ENCODE measurements at regions not wholly inside any gene's neighbourhood (a gene's known extent, or its start where the extent isn't known, plus 50 kb on each side); places are given as distances from the start of the nearest gene placed in this dataset.
"Not testable (repeated sequence)": the region's sequence is repeated elsewhere in the genome, so short reads cannot be mapped to it uniquely, and the experiment has no call there.

GRCh38 chr2:111453308-111453707 is 332.6 kb downstream of the BCL2L11 start:
- not testable (repeated sequence) for DNase-seq

- not testable (repeated sequence) for DNase-seq
Observed at GRCh38 chr2:111453816-111454215, 333.1 kb downstream of the BCL2L11 start.

- peak; percentile 43 to 56 for DNase-seq
Observed at GRCh38 chr2:111454404-111454803, 333.7 kb downstream of the BCL2L11 start.

GRCh38 chr2:111455016-111456015 is 334.6 kb downstream of the BCL2L11 start:
- DNase-seq: not testable (repeated sequence)

- not testable (repeated sequence) for DNase-seq
Observed at GRCh38 chr2:111457191-111457590, 336.5 kb downstream of the BCL2L11 start.

GRCh38 chr2:111460901-111461300 is 340.2 kb downstream of the BCL2L11 start:
- not testable (repeated sequence) for DNase-seq

DNA sequence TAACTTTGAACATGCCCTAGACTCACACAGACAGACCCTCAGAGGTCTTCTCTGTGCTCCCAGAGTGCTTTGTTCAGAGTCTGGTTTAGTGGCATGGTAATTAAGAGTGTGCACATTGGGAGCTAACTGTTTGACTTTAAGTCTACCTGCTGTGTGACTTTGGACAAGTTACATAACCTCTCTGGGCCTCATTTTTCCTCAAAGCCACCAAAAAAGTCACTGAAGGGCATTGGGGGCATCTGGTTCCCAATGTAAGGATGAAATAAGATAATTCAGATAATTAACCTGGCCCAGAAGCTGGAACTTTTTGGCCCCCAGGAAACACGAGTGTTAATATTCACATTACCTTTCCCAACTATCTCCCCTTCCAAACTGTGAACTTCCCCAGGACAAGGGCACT is 341.1 kb downstream of the BCL2L11 start:
- DNase-seq: not testable (repeated sequence)

GRCh38 chr2:111462572-111462971 is 341.9 kb downstream of the BCL2L11 start:
- DNase-seq: not testable (repeated sequence)

GRCh38 chr2:111463238-111463848 is 342.6 kb downstream of the BCL2L11 start:
- not testable (repeated sequence) for DNase-seq

DNA sequence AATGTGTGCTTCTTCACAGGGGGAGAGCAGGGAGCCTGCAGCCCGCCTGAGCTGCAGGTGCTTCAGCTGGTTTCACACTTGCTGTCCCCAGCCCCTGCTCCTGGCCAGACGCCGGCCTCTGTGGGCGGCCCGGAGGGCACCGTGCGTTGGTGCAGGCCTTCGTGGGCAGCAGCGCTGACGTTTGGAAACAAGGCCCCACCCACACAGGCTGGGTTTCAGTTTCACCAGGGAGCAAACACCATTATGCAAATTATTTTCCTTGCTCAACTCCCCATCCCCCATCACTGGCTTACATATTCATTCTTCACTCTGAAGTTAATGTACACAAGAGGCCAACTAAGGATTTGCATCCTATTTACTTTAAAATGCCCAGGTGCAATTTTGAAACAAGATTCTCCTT is 343.2 kb downstream of the BCL2L11 start:
- DNase-seq: not testable (repeated sequence)

- not testable (repeated sequence) for DNase-seq
Observed at GRCh38 chr2:111464367-111464766, 343.7 kb downstream of the BCL2L11 start.

- DNase-seq: not testable (repeated sequence)
Observed at GRCh38 chr2:111465521-111465920, 344.8 kb downstream of the BCL2L11 start.

DNA sequence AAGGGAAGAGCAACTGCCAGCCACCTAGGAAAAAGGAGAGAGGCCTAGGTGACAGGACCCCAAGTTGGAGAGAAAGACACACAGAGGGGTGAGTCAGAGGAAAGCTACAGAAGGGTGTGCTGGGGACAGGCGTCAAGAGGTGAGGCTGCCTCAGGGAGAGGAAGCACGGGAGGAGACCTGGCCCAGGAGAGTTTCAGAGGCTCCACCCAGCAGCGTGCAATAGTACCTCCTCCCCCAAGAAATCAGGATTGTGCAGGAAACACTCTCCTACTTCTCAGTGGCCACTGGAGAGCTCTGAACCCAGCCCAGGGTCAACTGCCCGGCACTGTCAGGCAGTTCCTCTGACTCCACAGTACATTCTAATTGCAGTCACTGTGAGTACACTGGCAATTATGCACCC is 346.0 kb downstream of the BCL2L11 start:
- not testable (repeated sequence) for DNase-seq

GRCh38 chr2:111470924-111471323 is 350.2 kb downstream of the BCL2L11 start:
- not testable (repeated sequence) for DNase-seq

- not testable (repeated sequence) for DNase-seq
Observed at GRCh38 chr2:111471791-111472530, 351.2 kb downstream of the BCL2L11 start.

DNA sequence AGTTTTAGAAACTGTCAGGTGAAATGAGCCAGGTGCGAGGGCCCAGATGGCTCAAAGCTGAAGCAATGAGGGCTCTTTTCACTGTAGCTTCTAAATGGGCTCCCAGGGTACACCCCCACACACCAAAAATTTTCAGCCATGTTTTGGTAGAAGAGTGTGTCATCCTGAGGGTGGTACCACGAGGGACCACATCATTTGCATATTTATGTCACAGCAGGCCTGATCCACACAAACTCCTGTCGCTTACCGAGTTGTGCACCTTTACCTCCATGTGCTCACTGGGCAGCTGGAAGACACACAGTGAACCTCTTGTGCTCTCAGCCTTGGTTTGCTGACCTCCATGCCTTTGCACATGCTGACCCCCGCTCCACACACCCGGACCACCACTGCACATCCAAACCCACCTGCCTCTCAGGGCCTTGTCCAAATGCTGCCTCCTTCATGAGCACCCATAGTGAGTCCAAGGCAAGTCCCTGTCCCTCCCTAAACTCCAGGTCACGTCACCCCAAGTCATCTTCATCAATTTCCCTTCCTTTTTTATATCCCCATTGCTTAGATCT is 352.2 kb downstream of the BCL2L11 start:
- DNase-seq: not testable (repeated sequence)

- DNase-seq: not testable (repeated sequence)
Observed at GRCh38 chr2:111473522-111473921, 352.8 kb downstream of the BCL2L11 start.

- DNase-seq: not testable (repeated sequence)
Observed at GRCh38 chr2:111474198-111474705, 353.5 kb downstream of the BCL2L11 start.

- DNase-seq: not testable (repeated sequence)
Observed at GRCh38 chr2:111478335-111478734, 357.6 kb downstream of the BCL2L11 start.

DNA sequence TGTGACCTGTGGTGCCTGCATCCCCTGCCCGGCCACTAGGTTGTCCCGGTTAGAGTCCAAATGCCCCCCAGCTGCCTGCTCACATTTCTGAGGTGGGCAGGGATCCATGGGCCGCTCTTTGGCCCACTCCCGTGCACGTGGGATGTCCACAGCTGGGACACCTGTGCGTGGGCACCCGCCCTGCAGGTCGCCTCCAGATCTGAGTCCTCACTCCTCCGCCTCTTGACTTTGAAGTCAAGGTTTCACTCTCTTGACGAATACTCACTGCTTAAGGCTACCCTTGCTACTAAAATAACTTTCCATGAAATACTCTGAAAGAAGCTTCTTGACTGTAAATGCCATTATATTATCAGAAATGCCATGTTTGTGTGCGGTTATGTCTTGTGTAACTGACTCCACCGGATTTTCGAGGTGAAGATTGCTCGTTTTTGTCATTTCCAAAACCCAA is 358.2 kb downstream of the BCL2L11 start:
- peak in 1 of 2 donors; percentile 41 for DNase-seq

DNA sequence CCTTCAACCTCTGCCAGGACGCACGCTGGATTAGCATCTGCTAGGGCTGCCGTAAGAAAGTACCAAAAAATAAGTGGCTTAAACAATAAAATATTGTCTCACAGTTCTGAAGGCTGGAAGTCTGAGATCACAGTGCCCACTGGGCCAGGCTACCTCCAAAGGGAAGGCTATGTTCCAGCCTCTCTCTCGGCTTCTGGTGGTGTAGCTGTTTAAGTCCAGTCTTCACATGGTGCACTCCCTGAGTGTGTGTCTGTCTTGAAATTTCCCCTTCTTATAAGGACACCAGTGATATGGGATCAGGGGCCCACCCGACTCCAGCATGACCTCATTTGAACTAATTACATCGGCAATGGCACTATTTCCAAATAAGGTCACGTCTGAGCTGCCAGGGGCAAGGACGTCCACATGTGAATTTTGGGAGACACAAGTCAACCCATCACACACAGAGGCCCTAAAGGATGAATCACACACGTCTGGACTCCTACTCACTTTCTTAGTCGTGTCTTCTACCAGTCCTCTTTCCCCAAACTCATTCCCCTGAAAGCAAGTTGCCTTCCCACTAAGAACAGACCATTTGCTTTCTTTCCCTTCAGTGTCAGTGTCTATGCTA is 359.4 kb downstream of the BCL2L11 start:
- DNase-seq: peak; percentile 36 to 63

DNA sequence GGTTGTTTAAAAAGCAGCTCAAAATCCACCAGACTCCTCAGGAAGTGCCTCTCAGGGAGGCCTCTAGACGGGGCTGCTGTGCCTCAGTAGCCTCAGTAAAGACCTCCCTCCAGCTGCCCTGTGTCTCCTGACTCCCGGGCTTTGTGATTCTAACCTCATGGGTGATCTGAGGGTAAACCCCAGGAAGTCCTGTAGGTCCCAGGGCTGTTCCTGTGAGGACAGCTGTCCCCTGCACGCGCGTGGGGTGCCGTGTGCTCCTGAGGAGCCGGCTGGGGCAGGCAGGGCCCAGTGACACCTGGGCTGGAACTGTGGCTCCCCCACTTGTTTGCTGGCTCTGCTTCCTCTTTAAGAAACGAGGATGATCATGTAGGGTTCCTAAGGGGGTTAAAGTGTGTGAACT is 359.9 kb downstream of the BCL2L11 start:
- peak in 1 of 2 donors; percentile 4 for DNase-seq
